ENCODE measurements at regions not wholly inside any gene's neighbourhood (a gene's known extent, or its start where the extent isn't known, plus 50 kb on each side); places are given as distances from the start of the nearest gene placed in this dataset.

- no peak for DNase-seq (ENCODE audit: low read depth)
- H3K4me3 ChIP-seq (ENCODE audit: low read depth, low read length), result no peak overlapping the region
- TF ChIP-seq MYC (IDR thresholded peaks at IDR 0.05; ENCODE audit: low read depth, low read length) (no peak), POLR2A (IDR thresholded peaks at IDR 0.05; ENCODE audit: extremely low read depth, insufficient read length) (no peak), CTCF (IDR thresholded peaks at IDR 0.05; ENCODE audit: low read depth, low read length) (no peak)
- TF ChIP-seq, protein P1, sequence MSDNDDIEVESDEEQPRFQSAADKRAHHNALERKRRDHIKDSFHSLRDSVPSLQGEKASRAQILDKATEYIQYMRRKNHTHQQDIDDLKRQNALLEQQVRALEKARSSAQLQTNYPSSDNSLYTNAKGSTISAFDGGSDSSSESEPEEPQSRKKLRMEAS (IDR thresholded peaks at IDR 0.05; ENCODE audit: low read depth, low read length), result no peak
Measured at GRCh38 chr1:9183441-9183840, 51.1 kb upstream of the H6PD start.

DNA sequence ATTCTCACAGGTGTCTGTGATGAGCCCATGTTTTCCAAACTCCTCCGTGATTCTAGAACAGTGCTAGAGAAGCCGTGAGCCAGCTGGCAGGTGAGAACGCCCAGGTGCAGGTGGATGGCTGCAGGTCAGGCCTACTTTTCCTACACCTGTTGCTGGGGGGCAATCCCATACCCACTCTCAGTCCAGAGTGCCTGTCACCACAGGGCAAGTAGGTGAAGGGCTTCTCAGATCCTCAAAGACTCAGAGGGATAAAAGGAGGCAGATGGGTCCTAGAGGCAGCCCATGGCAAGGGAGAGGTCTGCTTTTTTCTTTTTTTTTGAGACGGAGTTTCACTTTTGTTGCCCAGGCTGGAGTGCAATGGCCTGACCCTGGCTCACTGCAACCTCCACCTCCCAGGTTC lies 50.7 kb upstream of the H6PD start:
- H3K4me3 ChIP-seq (ENCODE audit: low read depth, low read length), result no peak overlapping the region
- TF ChIP-seq CTCF (IDR thresholded peaks at IDR 0.05; ENCODE audit: low read depth, low read length) (no peak), MYC (IDR thresholded peaks at IDR 0.05; ENCODE audit: low read depth, low read length) (no peak), POLR2A (IDR thresholded peaks at IDR 0.05; ENCODE audit: extremely low read depth, insufficient read length) (no peak)
- TF ChIP-seq, protein P1 (IDR thresholded peaks at IDR 0.05; ENCODE audit: low read depth, low read length), result no peak
- DNase-seq (ENCODE audit: low read depth), result no peak

DNA sequence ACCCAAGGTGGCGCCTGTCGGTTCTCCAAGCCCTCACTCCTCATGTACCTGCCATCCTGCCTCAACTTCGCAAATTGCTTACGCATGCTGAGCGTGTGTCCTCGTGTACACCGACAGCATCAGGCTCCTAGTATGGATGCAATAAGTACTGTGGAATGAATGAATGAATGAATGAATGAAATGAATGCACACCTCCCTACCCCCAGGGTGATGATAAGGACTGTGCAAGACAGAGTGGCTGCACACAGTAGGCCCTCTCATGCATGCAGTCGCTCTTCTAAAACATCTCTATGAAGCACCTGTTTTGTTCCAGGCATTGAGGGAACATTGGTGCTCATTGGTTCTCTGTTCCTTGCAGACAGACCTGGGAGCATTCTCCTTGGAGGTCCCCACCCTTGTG lies 49.8 kb upstream of the H6PD start:
- DNase-seq (ENCODE audit: low read depth), result no peak
- no peak for TF ChIP-seq CTCF (IDR thresholded peaks at IDR 0.05; ENCODE audit: low read depth, low read length)
- no peak for TF ChIP-seq POLR2A (IDR thresholded peaks at IDR 0.05; ENCODE audit: extremely low read depth, insufficient read length)
- TF ChIP-seq MYC (IDR thresholded peaks at IDR 0.05; ENCODE audit: low read depth, low read length), result no peak
- TF ChIP-seq, protein P1 (IDR thresholded peaks at IDR 0.05; ENCODE audit: low read depth, low read length), result no peak
- H3K4me3 ChIP-seq (ENCODE audit: low read depth, low read length), result no peak overlapping the region
